HG02938 (cell line): ENCODE measurements at regions not wholly inside any gene's neighbourhood (a gene's known extent, or its start where the extent isn't known, plus 50 kb on each side); places are given as distances from the start of the nearest gene placed in this dataset.

ENCODE experiments used
- ATAC-seq: cut with Tn5 transposase; IDR thresholded peaks from one replicate; pipeline ENCODE4 v1.9.1; 2021; ENCODE audit warnings: mild to moderate bottlenecking, moderate library complexity; ENCODE audit not compliant: unreplicated experiment

- ATAC-seq: no peak
Observed at GRCh38 chr5:143671021-143671420, 140.9 kb upstream of the HMHB1 start.

- ATAC-seq: no peak
Observed at GRCh38 chr5:143665866-143666265, 146.1 kb upstream of the HMHB1 start.

- no peak for ATAC-seq
Observed at GRCh38 chr5:143664623-143665022, 147.3 kb upstream of the HMHB1 start.

DNA sequence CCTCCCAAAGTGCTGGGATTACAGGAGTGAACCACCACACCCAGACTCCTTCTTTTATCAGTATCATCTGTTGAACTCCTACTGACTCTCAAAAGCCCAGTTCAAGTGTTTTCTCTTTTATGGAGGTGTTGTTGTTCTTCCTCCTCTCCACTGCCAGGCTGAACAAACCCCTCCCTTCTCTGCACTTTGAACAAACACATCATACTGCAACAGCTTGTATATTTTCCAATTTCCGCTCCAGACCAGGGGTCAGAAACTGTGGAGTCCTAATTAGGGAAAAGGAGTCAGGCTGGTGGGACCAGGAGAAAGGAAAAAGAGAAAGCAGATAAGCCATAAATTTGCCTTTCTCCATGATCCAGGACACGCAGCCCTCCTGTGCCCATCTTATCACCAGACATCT is 148.1 kb upstream of the HMHB1 start:
- ATAC-seq: no peak

- no peak for ATAC-seq
Observed at GRCh38 chr5:143662020-143662419, 149.9 kb upstream of the HMHB1 start.

- no peak for ATAC-seq
Observed at GRCh38 chr5:143660625-143661024, 151.3 kb upstream of the HMHB1 start.

DNA sequence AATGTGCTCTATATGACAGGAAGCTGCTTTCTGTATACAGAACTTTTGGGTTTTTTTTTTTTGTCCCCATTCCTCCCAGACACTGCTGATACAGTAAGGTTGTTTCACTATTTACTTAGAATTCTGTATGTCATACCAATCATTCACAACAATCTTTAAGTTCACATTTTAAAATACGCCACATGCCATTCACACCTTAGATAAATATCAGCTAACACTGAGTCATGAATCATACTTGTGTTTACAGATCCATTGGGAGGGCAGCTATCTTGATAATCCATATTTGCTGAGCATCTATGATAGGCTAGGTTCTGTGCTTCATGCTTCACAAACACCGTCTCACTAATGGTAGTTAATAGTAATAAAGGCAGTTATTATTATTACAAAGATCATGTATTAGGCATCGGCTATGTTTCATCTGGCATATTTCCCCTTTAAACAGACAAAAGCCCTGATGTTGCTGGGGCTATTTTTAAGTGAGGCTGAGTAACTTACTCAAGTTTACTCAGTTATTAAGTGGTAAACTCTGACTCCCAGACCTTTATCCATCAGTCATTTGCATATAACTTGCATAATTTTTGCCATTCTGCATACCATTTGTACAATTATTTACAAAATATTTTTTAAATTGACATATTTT is 152.2 kb upstream of the HMHB1 start:
- no peak for ATAC-seq

DNA sequence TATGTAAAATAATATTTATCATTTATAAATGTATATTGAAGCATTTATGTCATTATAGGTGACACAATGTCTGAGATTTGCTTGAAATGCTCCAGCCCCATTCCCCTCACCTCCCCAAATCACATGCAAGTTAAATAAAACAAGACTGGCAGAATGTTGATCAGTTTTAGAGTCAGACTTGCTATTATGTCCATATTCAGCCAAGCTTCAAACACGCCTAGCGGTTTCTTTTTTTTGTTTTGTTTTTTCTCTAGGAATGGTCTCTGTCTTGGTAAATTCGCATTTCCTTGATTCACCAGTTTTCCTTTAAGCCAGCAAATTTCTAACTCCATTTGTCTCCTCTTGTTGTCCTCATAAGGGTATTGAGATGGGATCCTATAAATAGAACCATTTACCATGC is 153.0 kb upstream of the HMHB1 start:
- ATAC-seq: no peak

DNA sequence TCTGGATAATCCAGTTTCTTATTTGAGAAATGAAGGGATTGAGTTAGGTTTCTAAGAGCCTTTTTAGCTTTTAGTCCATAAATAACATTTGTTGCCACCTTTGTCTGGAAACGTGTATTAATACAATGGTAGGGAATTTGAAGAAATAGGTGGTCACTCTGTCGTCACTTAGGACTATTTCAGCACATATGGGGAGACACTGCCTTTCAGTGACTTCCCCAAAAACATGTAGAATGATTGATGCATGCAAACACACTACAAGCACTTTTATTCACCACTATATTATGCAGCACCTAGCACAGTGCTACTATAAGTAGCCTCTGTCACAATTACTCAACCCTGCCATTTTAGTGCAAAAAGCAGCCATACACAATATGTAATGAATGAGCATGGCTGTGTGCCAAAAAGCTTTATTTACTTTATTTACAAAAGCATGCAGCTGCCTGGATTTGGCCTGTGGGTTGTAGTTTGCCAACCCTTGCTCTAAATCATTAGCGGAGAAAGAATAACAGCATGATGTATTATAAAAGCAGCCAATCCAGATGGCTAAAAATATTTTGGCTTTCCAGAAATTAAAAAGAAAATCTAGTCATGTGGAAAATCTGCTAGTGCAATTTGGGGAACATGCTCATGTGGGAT is 154.2 kb upstream of the HMHB1 start:
- no peak for ATAC-seq

DNA sequence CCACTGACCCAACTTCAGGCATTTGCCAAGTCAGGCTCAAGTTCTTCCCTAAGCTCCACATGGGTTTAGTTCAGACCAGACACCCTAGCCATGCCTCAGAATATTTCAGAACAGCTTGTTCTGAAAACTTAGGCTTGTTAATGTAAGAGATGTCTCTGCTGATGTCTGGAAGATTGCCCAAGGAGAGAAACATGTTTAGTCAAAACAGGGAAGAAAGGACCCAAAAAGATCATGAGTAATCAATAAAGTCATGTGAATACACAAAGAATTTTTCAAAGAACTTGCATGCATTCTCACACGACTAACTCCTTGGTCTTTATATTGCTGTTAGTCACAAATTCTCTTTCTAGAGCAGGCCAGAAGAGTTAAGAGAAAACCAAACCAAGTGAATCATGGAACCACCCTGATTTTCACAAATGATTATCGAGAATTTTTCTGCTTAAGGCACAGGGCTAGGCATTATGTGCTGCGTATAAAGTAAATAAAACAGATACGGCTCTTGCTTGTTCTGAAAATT is 158.1 kb upstream of the HMHB1 start:
- ATAC-seq: no peak

GRCh38 chr5:143653256-143653655 is 158.7 kb upstream of the HMHB1 start:
- ATAC-seq: peak; percentile 73

DNA sequence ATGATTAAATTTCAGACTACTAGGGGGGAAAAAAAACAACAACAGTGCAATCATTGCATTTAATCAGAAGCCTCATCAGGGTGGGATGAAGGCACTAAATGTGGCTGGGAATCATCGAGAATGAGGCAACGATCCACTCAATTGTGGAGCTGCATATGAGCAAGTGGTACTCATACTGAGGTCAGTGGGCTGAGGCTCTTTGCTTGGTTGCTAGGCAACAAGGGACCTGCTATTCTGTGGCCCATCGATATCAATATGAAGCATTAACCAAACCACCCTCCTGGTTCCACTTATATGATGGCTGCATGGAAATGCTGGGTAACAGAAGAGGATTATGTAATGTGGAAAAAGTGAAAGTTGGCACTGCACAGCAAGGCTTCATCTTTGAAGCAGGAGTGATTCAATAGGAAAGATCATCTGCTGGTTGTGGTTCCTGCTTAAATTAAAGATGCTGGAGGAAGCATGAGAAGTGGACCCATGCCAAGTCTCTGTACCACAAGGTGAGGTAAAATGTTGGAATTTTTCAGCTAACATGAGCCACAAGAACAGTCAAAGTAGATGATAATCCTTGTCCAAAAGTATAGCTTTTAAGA is 159.8 kb upstream of the HMHB1 start:
- ATAC-seq: no peak

DNA sequence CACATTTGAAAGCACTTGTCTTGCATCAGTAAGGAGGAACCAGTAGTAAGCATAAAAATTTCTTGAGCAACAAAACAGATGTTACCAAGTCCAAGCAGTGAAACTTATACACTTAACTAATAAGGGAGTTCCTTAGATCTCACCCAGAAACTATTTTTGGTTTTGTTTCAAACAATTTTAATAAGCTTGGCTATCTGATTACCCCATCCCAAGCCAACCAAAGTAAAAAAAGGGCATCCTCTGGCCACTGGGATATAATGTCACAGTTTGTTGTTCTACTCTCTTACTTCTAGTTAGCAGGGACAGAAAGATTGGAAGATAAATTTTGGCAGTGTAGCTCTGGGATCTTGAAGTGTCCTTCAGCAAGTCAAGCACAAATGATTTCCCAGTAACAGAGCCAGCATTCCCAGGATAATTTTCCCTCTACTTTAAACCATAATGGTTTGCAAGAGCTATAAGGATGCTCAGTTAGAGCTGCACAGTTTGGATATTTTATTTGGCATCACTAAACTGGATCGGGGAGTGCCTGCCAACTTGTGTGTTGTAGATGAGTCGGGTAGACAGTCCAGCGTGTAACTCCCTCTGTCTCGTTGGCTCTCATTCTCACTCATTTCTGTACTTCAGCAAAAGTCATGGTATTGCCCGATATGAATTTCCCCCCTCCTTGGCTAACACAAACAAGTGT is 161.9 kb upstream of the HMHB1 start:
- no peak for ATAC-seq

DNA sequence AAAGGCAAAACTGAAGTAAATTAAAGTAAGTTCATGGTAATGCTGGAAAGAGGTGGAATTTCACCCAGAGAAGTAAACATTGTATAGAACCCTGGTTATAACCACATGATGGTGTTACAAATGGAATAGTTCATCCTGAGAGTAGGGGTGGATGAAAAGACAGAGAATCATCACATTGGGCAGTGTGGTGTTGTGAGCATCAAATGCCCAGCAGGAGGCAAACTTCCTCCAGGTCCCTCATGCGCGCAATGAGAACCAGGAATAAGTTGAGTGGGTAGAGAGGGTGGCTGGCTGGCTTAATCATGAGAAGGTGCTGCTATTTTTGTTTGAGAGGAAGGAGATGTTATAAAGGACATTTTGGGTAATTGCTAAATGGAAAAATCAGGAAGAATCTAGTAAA is 163.3 kb upstream of the HMHB1 start:
- no peak for ATAC-seq

DNA sequence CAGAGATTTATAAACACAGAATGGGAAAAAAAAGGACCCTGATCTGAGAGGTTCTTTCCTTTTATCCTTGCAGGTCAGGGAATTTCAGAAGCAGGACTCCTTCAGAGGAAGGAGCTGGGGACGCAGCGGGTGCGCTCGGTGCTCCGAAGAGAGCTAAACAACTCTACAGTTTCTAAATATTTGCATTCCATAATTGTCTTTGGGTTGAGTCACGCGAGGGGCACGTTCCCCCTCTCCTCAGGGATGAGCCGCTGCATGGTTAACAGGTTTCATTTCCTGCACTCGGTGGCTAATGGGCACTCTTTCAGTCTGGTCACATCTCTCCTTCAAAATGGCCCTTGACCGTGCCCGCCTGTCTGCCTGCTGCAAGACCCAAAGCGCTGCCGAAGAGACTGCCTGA is 165.0 kb upstream of the HMHB1 start:
- no peak for ATAC-seq

DNA sequence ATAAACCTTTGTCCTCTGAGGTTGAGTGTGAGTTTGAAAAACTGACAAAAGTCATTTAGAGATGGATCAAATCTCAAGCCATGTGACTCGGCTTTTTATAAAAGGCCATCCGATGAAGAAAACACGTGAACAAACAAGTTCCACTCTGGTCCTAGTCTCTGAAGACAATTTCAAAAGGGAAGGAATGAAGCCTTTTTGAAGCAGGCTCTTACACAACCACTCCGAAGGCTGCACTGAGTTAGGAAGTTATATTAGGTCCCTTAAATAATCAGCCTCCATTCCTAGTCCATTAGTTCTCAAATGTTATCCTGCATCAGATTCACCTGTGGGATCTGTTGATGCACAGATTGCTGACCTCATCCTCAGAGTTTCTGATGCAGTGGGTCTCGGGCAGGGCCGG is 166.6 kb upstream of the HMHB1 start:
- no peak for ATAC-seq

GRCh38 chr5:143644727-143645126 is 167.2 kb upstream of the HMHB1 start:
- no peak for ATAC-seq

- ATAC-seq: no peak
Observed at GRCh38 chr5:143642791-143643190, 169.2 kb upstream of the HMHB1 start.

DNA sequence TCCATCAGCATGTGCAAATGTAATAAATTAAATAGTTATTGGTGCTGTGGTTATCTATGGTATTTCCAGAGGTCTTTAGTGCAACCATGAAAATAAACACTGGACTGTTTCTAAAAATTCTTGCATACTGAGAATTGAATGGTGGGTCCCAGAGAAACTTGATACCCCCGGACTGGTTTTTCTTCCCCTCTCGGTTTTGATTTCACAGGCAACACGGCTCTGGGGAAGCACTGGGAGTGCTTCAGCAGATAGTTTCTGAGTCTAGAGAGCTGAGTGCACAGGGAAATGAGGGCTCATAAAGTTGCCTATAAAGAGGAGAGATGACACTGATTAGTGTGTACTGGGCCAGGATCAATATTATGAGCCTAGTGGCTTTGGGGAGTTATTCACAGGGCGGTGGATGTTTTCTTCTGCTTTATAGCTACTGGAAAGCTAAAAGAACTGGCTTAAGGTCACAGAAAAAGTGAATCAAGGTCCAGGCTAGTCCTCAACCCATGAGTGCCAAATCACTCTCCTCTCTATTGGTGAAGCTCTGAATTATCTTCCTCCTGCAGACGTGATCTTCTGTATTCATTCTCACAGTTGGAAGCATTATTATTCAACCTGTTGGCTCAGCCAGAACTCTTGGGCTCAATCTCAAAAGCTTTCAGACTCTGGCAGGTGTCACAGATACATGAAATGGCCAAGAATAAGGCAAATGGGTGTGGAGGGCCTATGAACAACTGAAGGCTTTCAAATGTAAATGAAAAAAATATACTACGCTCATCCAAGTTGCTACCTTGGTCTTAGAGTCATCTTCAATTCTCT is 170.2 kb upstream of the HMHB1 start:
- ATAC-seq: peak; percentile 58

- ATAC-seq: no peak
Observed at GRCh38 chr5:143638654-143639053, 173.3 kb upstream of the HMHB1 start.

DNA sequence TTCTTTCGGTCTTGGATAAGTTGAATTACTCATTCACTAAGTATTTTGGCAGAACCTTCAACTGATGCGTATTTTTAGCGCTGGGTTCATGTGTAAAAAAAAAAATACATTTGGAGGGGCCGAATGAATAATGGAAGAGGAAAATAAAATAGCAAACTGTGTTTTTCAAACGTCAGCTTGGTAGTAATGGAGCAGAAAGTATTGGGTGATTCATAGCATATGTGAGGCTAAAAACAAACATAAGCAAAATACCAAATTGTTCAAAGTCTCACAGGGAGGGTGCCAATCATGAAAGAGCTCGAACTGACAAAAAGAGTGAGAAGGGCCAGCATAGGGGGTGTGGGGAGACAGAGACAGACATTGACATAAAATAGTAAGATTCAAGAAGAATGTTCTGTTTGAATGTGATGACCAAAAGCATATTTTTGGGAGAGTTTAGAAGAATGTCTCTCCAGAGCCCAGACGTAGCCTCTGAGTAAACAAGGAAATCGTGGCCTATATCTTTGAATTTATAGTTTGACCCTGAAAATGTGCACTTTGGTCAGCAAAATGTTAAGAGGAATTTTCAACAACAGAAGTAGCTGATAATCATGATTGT is 174.9 kb upstream of the HMHB1 start:
- ATAC-seq: no peak
